Sigmoid colon (tissue), 6 donors: ENCODE measurements at regions not wholly inside any gene's neighbourhood (a gene's known extent, or its start where the extent isn't known, plus 50 kb on each side); places are given as distances from the start of the nearest gene placed in this dataset.

Experiments
- DNase-seq: peaks from one replicate; pipeline ENCODE4 v3.0.0-alpha.2; 2019
- H3K27ac ChIP-seq, 4 donors: fragments of 200-600 bp; sonication (generic); one replicate each; pipeline ENCODE4 v1.5.1; 2016 to 2019; ENCODE audit warnings: mild to moderate bottlenecking in 1 of 4
- H3K27me3 ChIP-seq, 3 donors: fragments of 200-600 bp; sonication (generic); one replicate each; pipeline ENCODE4 v1.5.1; 2019; ENCODE audit warnings: mild to moderate bottlenecking in 1 of 3
- H3K36me3 ChIP-seq, 4 donors: fragments of 200-600 bp; sonication (generic); one replicate each; pipeline ENCODE4 v1.5.1; 2016 to 2019
- H3K4me1 ChIP-seq, 4 donors: fragments of 200-600 bp; sonication (generic); one replicate each; pipeline ENCODE4 v1.5.1; 2017 to 2019
- H3K4me3 ChIP-seq, 4 donors: fragments of 200-600 bp; sonication (generic); one replicate each; pipeline ENCODE4 v1.5.1; 2017 to 2019; ENCODE audit warnings: mild to moderate bottlenecking in 2 of 4, moderate library complexity in 1 of 4
- H3K9me3 ChIP-seq, 4 donors: fragments of 200-600 bp in 3 of 4; sonication (generic) in 3 of 4; one replicate each; pipeline versions ENCODE4 v1.5.1 to v1.6.1; 2013 to 2019
- EP300 ChIP-seq, 4 donors: sonication (generic); formaldehyde crosslinking; IDR thresholded peaks; one replicate each; pipeline ENCODE4 v1.6.1; 2017; ENCODE audit warnings: antibody characterized with exemption in 4 of 4
- POLR2A ChIP-seq, 2 donors: fragments of 450-650 bp; IDR thresholded peaks; one replicate each; pipeline ENCODE4 v1.6.1; 2016; ENCODE audit warnings: antibody characterized with exemption in 2 of 2, mild to moderate bottlenecking in 2 of 2, moderate library complexity in 2 of 2
- POLR2AphosphoS5 ChIP-seq, 4 donors: sonication (generic); formaldehyde crosslinking; IDR thresholded peaks; one replicate each; pipeline ENCODE4 v1.6.1; 2017; ENCODE audit warnings: antibody characterized with exemption in 4 of 4
- WGBS, 2 donors: extraction: QIAGEN DNeasy Blood & Tissue Kit; methylation state at CpG; one replicate each; pipeline ENCODE4 v1.1.7; 2013; 5-methylcytosine and 5-hydroxymethylcytosine counted together
- intact Hi-C: fragments of 100-400 bp; cut with DNase I; formaldehyde crosslinking; loops from one replicate; pipeline ENCODE4 v1.15.1; 2023
- TF ChIP-seq, protein P1 (sequence below), 4 experiments: fragments of 450-650 bp in 3 of 4; fragments of 200-600 bp in 1 of 4; IDR thresholded peaks; one replicate each; pipeline ENCODE4 v1.5.1; 2016 to 2019; ENCODE audit warnings: antibody characterized with exemption in 4 of 4, mild to moderate bottlenecking in 3 of 4, moderate library complexity in 2 of 4
- donor health status: healthy with polysubstance abuse.
- donor health status: healthy.

GRCh38 chr14:28083389-28083788 is 683.2 kb upstream of the FOXG1 start:
- H3K27ac ChIP-seq: no peak overlapping the region
- no peaks in the 10 kb centered on the region for H3K9me3 ChIP-seq
- TF ChIP-seq POLR2AphosphoS5 (IDR thresholded peaks at IDR 0.05) (no peak), POLR2A (IDR thresholded peaks at IDR 0.05) (no peak), EP300 (IDR thresholded peaks at IDR 0.05) (no peak)
- TF ChIP-seq, protein P1, sequence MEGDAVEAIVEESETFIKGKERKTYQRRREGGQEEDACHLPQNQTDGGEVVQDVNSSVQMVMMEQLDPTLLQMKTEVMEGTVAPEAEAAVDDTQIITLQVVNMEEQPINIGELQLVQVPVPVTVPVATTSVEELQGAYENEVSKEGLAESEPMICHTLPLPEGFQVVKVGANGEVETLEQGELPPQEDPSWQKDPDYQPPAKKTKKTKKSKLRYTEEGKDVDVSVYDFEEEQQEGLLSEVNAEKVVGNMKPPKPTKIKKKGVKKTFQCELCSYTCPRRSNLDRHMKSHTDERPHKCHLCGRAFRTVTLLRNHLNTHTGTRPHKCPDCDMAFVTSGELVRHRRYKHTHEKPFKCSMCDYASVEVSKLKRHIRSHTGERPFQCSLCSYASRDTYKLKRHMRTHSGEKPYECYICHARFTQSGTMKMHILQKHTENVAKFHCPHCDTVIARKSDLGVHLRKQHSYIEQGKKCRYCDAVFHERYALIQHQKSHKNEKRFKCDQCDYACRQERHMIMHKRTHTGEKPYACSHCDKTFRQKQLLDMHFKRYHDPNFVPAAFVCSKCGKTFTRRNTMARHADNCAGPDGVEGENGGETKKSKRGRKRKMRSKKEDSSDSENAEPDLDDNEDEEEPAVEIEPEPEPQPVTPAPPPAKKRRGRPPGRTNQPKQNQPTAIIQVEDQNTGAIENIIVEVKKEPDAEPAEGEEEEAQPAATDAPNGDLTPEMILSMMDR (IDR thresholded peaks at IDR 0.05): no peak
- 67 to 87% methylated on average over 3 of the region's 3 CpGs for WGBS, 2 donors
- no peaks in the 10 kb centered on the region for H3K36me3 ChIP-seq
- H3K4me1 ChIP-seq: no peaks in the 10 kb centered on the region
- no peak overlapping the region for H3K4me3 ChIP-seq
- intact Hi-C loops: no loop called here
- no peak for DNase-seq
- H3K27me3 ChIP-seq: no peaks in the 10 kb centered on the region

DNA sequence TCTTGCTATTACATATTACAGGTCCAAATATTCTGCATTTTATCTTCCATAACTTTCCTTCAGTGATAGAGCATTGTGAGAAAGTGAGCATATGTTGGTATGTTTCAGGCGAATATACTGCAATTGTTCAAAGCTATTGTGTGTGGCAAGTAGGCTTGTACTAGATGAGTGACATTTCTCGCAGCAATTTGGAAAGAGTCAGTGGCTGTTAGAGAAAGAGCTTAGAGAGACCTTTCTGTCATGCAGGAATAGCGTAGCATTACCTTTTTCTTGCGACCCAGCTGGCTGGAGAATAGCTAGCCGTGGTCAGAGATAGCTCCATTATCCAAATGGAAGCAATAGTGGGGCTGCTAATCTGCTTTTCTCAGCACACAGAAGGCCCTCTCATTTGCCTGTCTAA is 678.5 kb upstream of the FOXG1 start:
- Histone ChIP-seq H3K27ac (no peak overlapping the region), H3K27me3 (no peaks in the 10 kb centered on the region), H3K9me3 (no peaks in the 10 kb centered on the region), H3K4me1 (no peaks in the 10 kb centered on the region), H3K4me3 (no peak overlapping the region), H3K36me3 (no peaks in the 10 kb centered on the region)
- 86 to 93% methylated on average over 5 of the region's 5 CpGs for WGBS, 2 donors
- TF ChIP-seq POLR2AphosphoS5 (IDR thresholded peaks at IDR 0.05) (no peak), EP300 (IDR thresholded peaks at IDR 0.05) (no peak), POLR2A (IDR thresholded peaks at IDR 0.05) (no peak)
- TF ChIP-seq, protein P1 (IDR thresholded peaks at IDR 0.05): no peak
- intact Hi-C loops: no loop called here
- DNase-seq: no peak

DNA sequence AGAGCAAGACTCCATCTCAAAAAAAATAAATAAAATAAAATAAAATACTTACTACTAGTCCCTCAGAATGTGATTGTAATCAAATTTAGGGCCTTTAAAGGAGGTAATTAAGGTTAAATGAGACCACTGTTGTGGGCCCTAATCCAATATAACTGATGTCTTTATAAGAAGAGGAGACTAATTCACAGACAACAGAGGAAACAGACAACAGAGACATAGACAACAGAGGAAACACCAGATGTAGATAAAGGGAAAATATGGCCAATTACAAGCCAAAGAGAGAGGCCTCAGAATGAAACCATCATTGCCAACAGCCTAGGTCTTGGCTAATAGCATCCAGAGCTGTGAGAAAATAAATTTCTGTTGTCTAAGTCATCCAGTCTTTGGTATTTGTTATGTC is 669.0 kb upstream of the FOXG1 start:
- no peak for DNase-seq
- H3K4me1 ChIP-seq: no peaks in the 10 kb centered on the region
- no peak overlapping the region for H3K27ac ChIP-seq
- no peak overlapping the region for H3K4me3 ChIP-seq
- no peaks in the 10 kb centered on the region for H3K36me3 ChIP-seq
- no peaks in the 10 kb centered on the region for H3K27me3 ChIP-seq
- TF ChIP-seq POLR2A (IDR thresholded peaks at IDR 0.05): no peak
- no peak for TF ChIP-seq EP300 (IDR thresholded peaks at IDR 0.05)
- TF ChIP-seq, protein P1 (IDR thresholded peaks at IDR 0.05): no peak
- TF ChIP-seq POLR2AphosphoS5 (IDR thresholded peaks at IDR 0.05): no peak
- intact Hi-C loops: no loop called here
- H3K9me3 ChIP-seq: no peaks in the 10 kb centered on the region

DNA sequence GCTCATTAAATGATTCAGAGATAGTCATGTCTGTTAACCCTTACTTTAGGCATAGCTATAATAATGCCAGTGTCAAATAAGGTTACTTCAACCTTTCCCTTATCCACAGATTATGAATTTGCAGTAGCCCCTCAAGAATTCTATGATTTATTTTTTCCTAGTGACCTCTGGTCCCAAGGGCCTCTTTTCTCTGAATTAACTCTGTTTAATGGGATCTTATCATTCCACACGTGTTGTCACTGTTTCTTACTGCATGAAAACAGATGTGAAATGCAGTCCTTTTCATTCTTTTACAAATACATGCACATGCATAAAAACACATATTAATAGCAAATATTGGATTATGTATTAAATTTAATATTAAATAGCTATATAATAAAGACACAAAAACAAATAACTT is 667.7 kb upstream of the FOXG1 start:
- intact Hi-C loops: no loop called here
- WGBS, 2 donors: 67 to 70% methylated on average over 1 of the region's 1 CpG
- TF ChIP-seq EP300 (IDR thresholded peaks at IDR 0.05) (no peak), POLR2A (IDR thresholded peaks at IDR 0.05) (no peak), POLR2AphosphoS5 (IDR thresholded peaks at IDR 0.05) (no peak)
- TF ChIP-seq, protein P1 (IDR thresholded peaks at IDR 0.05): no peak
- no peak overlapping the region for H3K4me3 ChIP-seq
- no peaks in the 10 kb centered on the region for H3K9me3 ChIP-seq
- no peak for DNase-seq
- H3K36me3 ChIP-seq: no peaks in the 10 kb centered on the region
- H3K4me1 ChIP-seq: no peaks in the 10 kb centered on the region
- H3K27ac ChIP-seq: no peak overlapping the region
- H3K27me3 ChIP-seq: no peaks in the 10 kb centered on the region

- TF ChIP-seq, protein P1 (IDR thresholded peaks at IDR 0.05): no peak
- TF ChIP-seq EP300 (IDR thresholded peaks at IDR 0.05) (no peak), POLR2AphosphoS5 (IDR thresholded peaks at IDR 0.05) (no peak), POLR2A (IDR thresholded peaks at IDR 0.05) (no peak)
- Histone ChIP-seq H3K4me3 (no peak overlapping the region), H3K27ac (no peak overlapping the region), H3K27me3 (no peaks in the 10 kb centered on the region), H3K9me3 (no peaks in the 10 kb centered on the region), H3K4me1 (no peaks in the 10 kb centered on the region), H3K36me3 (no peaks in the 10 kb centered on the region)
- intact Hi-C loops: no loop called here
- no peak for DNase-seq
These were observed 664.6 kb upstream of the FOXG1 start for GRCh38 chr14:28102001-28102400.
